ENCODE measurements at regions not wholly inside any gene's neighbourhood (a gene's known extent, or its start where the extent isn't known, plus 50 kb on each side); places are given as distances from the start of the nearest gene placed in this dataset.
"Not testable (repeated sequence)": the region's sequence is repeated elsewhere in the genome, so short reads cannot be mapped to it uniquely, and the experiment has no call there.

GRCh38 chr10:2414039-2414438 lies 653.3 kb upstream of the PFKP start:
- DNase-seq, result no peak

- no peak for DNase-seq
These were observed 657.3 kb upstream of the PFKP start for GRCh38 chr10:2410049-2410448.

- no peak for DNase-seq
These were observed 664.1 kb upstream of the ADARB2 start for GRCh38 chr10:2401459-2401858.

- DNase-seq, result no peak
These were observed 662.2 kb upstream of the ADARB2 start for GRCh38 chr10:2399482-2399881.

GRCh38 chr10:2392145-2392812 lies 655.0 kb upstream of the ADARB2 start:
- no peak for DNase-seq

- DNase-seq, result no peak
These were observed 650.3 kb upstream of the ADARB2 start for GRCh38 chr10:2387672-2388071.

- no peak for DNase-seq
These were observed 649.9 kb upstream of the ADARB2 start for GRCh38 chr10:2387261-2387660.

- DNase-seq, result no peak
These were observed 642.9 kb upstream of the ADARB2 start for GRCh38 chr10:2380218-2380617.

GRCh38 chr10:2367083-2367482 lies 629.8 kb upstream of the ADARB2 start:
- DNase-seq, result no peak

- no peak for DNase-seq
These were observed 629.1 kb upstream of the ADARB2 start for GRCh38 chr10:2366264-2366931.

GRCh38 chr10:2362331-2362730 lies 625.0 kb upstream of the ADARB2 start:
- DNase-seq, result no peak

GRCh38 chr10:2358586-2358985 lies 621.3 kb upstream of the ADARB2 start:
- DNase-seq, result no peak

- DNase-seq, result no peak
These were observed 619.3 kb upstream of the ADARB2 start for GRCh38 chr10:2356670-2357069.

- no peak for DNase-seq
These were observed 614.2 kb upstream of the ADARB2 start for GRCh38 chr10:2351566-2351965.

- DNase-seq, result no peak
These were observed 604.9 kb upstream of the ADARB2 start for GRCh38 chr10:2342206-2342605.

GRCh38 chr10:2340831-2341647 lies 603.7 kb upstream of the ADARB2 start:
- no peak for DNase-seq

GRCh38 chr10:2335626-2336025 lies 598.3 kb upstream of the ADARB2 start:
- DNase-seq, result no peak

GRCh38 chr10:2334575-2334974 lies 597.2 kb upstream of the ADARB2 start:
- no peak for DNase-seq

- DNase-seq, result no peak
These were observed 591.8 kb upstream of the ADARB2 start for GRCh38 chr10:2329082-2329481.

- DNase-seq, result no peak
These were observed 589.1 kb upstream of the ADARB2 start for GRCh38 chr10:2326411-2326810.

- DNase-seq, result not testable (repeated sequence)
These were observed 577.7 kb upstream of the ADARB2 start for GRCh38 chr10:2315045-2315485.

GRCh38 chr10:2306081-2306480 lies 568.8 kb upstream of the ADARB2 start:
- DNase-seq, result no peak

GRCh38 chr10:2303169-2303568 lies 565.8 kb upstream of the ADARB2 start:
- no peak for DNase-seq

GRCh38 chr10:2301227-2301626 lies 563.9 kb upstream of the ADARB2 start:
- DNase-seq, result no peak
